Keratinocyte (primary cell): ENCODE measurements at regions not wholly inside any gene's neighbourhood (a gene's known extent, or its start where the extent isn't known, plus 50 kb on each side); places are given as distances from the start of the nearest gene placed in this dataset.

Experiments used
- DNase-seq: peaks from one replicate; pipeline ENCODE4 v3.0.0-alpha.2; 2011; ENCODE audit warnings: low read depth, missing footprints, low spot score
- FAIRE-seq: peaks from 2 replicates; lab custom pipeline; 2011; peaks lifted over from hg19 to GRCh38; lab: Jason Lieb, UNC
- H2AFZ ChIP-seq: 2 replicates; pipeline ENCODE4 v1.6.0; 2012; ENCODE audit warnings: low read length, control low read depth, inconsistent platforms; ENCODE audit not compliant: control insufficient read depth
- H3K27ac ChIP-seq: 2 replicates; pipeline ENCODE4 v1.5.1; 2011; ENCODE audit warnings: low read length; ENCODE audit not compliant: control insufficient read depth, insufficient read depth
- H3K27me3 ChIP-seq: 3 replicates; pipeline ENCODE4 v1.6.0; 2011; ENCODE audit warnings: low read length; ENCODE audit not compliant: control insufficient read depth, insufficient read depth; ENCODE audit errors: extremely low read depth
- H3K36me3 ChIP-seq, 2 experiments: 2 replicates in 1 of 2; 3 replicates in 1 of 2; pipeline ENCODE4 v1.5.1; 2011; ENCODE audit warnings: low read length in 2 of 2, mild to moderate bottlenecking in 1 of 2; ENCODE audit not compliant: control insufficient read depth in 2 of 2, insufficient read depth in 2 of 2; ENCODE audit errors: extremely low read depth in 1 of 2
- H3K4me1 ChIP-seq: 3 replicates; pipeline ENCODE4 v1.5.1; 2011; ENCODE audit warnings: low read length; ENCODE audit not compliant: control insufficient read depth, insufficient read depth; ENCODE audit errors: extremely low read depth
- H3K4me2 ChIP-seq: 3 replicates; pipeline ENCODE4 v1.6.0; 2011; ENCODE audit warnings: low read depth, low read length; ENCODE audit not compliant: control insufficient read depth, insufficient read depth; ENCODE audit errors: extremely low read depth
- H3K4me3 ChIP-seq, 3 experiments: fragments of 200-600 bp in 1 of 3; sonication (generic) in 1 of 3; 2 replicates in 2 of 3; 3 replicates in 1 of 3; pipeline ENCODE4 v1.5.1; 2011 to 2016; ENCODE audit warnings: low read length in 3 of 3, mild to moderate bottlenecking in 3 of 3, control low read depth in 2 of 3, inconsistent platforms in 1 of 3, low read depth in 1 of 3, mixed read lengths in 1 of 3, mixed run types in 1 of 3, moderate library complexity in 1 of 3; ENCODE audit not compliant: control insufficient read depth in 2 of 3, insufficient read depth in 2 of 3; ENCODE audit errors: extremely low read depth in 1 of 3
- H3K79me2 ChIP-seq: 2 replicates; pipeline ENCODE4 v1.6.0; 2012; ENCODE audit warnings: low read length; ENCODE audit not compliant: control insufficient read depth, insufficient read depth
- H3K9ac ChIP-seq: 3 replicates; pipeline ENCODE4 v1.6.0; 2011; ENCODE audit warnings: low read length; ENCODE audit not compliant: control insufficient read depth, insufficient read depth; ENCODE audit errors: extremely low read depth
- H3K9me1 ChIP-seq: 3 replicates; pipeline ENCODE4 v1.6.0; 2011; ENCODE audit warnings: low read length; ENCODE audit not compliant: control insufficient read depth, insufficient read depth; ENCODE audit errors: extremely low read depth
- H3K9me3 ChIP-seq: 2 replicates; pipeline ENCODE4 v1.5.1; 2012; ENCODE audit warnings: low read depth, low read length; ENCODE audit not compliant: control insufficient read depth
- H4K20me1 ChIP-seq: 3 replicates; pipeline ENCODE4 v1.6.0; 2011; ENCODE audit warnings: low read length; ENCODE audit not compliant: control insufficient read depth, insufficient read depth; ENCODE audit errors: extremely low read depth
- CTCF ChIP-seq, 3 experiments: IDR thresholded peaks in 1 of 3; conservative IDR thresholded peaks in 1 of 3; optimal IDR thresholded peaks in 1 of 3; 2 replicates in 2 of 3; 3 replicates in 1 of 3; pipeline versions ENCODE3 to v1.5.1; 2011; ENCODE audit warnings: low read length in 3 of 3, mild to moderate bottlenecking in 3 of 3, moderate library complexity in 2 of 3, control low read depth in 1 of 3, inconsistent platforms in 1 of 3; ENCODE audit not compliant: insufficient read depth in 2 of 3; ENCODE audit errors: extremely low read depth in 1 of 3
- EZH2 ChIP-seq: IDR thresholded peaks from one replicate; pipeline ENCODE4 v1.6.1; 2012; ENCODE audit warnings: inconsistent platforms, mild to moderate bottlenecking, low read length, moderate library complexity
- dilution Hi-C: fragments of 300-500 bp; cut with MboI; formaldehyde crosslinking; loops from one replicate; pipeline ENCODE4 v1.7.0; 2020; ENCODE audit warnings: low sequenced_read_pairs; ENCODE audit not compliant: extremely low pct_ligation_motif_present

- no peaks in the 10 kb centered on the region for H3K9me1 ChIP-seq
- no peaks in the 10 kb centered on the region for H3K27me3 ChIP-seq
- no peak overlapping the region for H3K27ac ChIP-seq
- H3K4me3 ChIP-seq: no peak overlapping the region
- H3K9ac ChIP-seq: no peak overlapping the region
- no peak overlapping the region for H3K4me2 ChIP-seq
- H3K79me2 ChIP-seq: no peaks in the 10 kb centered on the region
- FAIRE-seq (no peak), DNase-seq (no peak)
- H3K36me3 ChIP-seq: no peaks in the 10 kb centered on the region
- H3K4me1 ChIP-seq: peaks cover 3% of the 10 kb centered on the region
- H3K9me3 ChIP-seq: no peaks in the 10 kb centered on the region
- no peak for TF ChIP-seq CTCF (optimal IDR thresholded peaks at IDR 0.05 in 1 of 3, IDR thresholded peaks at IDR 0.05 in 1 of 3, conservative IDR thresholded peaks at IDR 0.05 in 1 of 3; ENCODE audit: extremely low read depth in 1 of 3, insufficient read depth in 2 of 3, low read length in 3 of 3)
- no peak for TF ChIP-seq EZH2
- dilution Hi-C loops: no loop called here
- H2AFZ ChIP-seq: no peak overlapping the region
- no peaks in the 10 kb centered on the region for H4K20me1 ChIP-seq
These were observed 175.4 kb downstream of the SIM1 start for GRCh38 chr6:100289285-100289684.

GRCh38 chr6:100288311-100288710, 176.4 kb downstream of the SIM1 start:
- TF ChIP-seq EZH2: no peak
- no peak for TF ChIP-seq CTCF (optimal IDR thresholded peaks at IDR 0.05 in 1 of 3, IDR thresholded peaks at IDR 0.05 in 1 of 3, conservative IDR thresholded peaks at IDR 0.05 in 1 of 3; ENCODE audit: extremely low read depth in 1 of 3, insufficient read depth in 2 of 3, low read length in 3 of 3)
- Histone ChIP-seq H3K27ac (no peak overlapping the region), H3K36me3 (no peaks in the 10 kb centered on the region), H3K9me3 (no peaks in the 10 kb centered on the region), H3K9me1 (no peaks in the 10 kb centered on the region), H3K4me2 (no peak overlapping the region), H3K9ac (no peak overlapping the region), H2AFZ (no peak overlapping the region), H3K4me1 (peaks cover 12% of the 10 kb centered on the region), H3K4me3 (no peak overlapping the region), H3K79me2 (no peaks in the 10 kb centered on the region), H3K27me3 (no peaks in the 10 kb centered on the region), H4K20me1 (no peaks in the 10 kb centered on the region)
- DNase-seq (no peak), FAIRE-seq (no peak)
- dilution Hi-C loops: no loop called here
